ENCODE measurements at regions not wholly inside any gene's neighbourhood (a gene's known extent, or its start where the extent isn't known, plus 50 kb on each side); places are given as distances from the start of the nearest gene placed in this dataset.
A peak's percentile ranks its signal among the peaks of the same experiment; 100 is the strongest.

DNA sequence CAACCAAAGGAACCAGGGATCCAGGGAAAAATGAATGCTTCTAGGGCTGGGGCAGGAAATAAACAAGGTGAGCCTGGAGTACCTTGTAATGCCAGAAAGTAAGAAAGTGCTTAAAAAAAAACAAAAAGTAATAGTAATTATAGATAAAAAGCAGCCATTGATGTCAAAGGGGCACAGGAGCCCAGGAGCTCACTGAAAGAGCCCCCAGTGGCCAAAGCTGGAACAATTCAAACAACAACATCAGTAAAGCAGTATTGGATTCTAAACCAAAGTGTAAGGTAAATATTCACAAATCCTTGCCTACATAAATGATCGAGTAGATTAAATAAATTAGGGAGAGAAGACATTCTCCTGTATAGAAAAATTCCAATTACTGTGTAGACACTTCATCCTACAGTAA lies 114.3 kb upstream of the ARL4C start:
- peaks cover 9% of the 10 kb centered on the region for H3K36me3 Mint-ChIP-seq
- peaks cover 2% of the 10 kb centered on the region; the same call in 1 of the 2 replicates for H3K27me3 Mint-ChIP-seq (ENCODE audit: low read depth)
- H3K4me1 Mint-ChIP-seq = 0 out of 2 replicates have a peak, but pooled peaks cover 4% of the 10 kb centered on the region
- no peak overlapping the region for H3K27ac Mint-ChIP-seq
- CTCF ChIA-PET = interaction anchor here (0.5 to 2.5 kb wide), 27 partner anchors 9 to 1835 kb away, joined by 3 to 15 read pairs (median 3); no protein-coding TSS in a partner anchor
- TF ChIP-seq, protein P1, sequence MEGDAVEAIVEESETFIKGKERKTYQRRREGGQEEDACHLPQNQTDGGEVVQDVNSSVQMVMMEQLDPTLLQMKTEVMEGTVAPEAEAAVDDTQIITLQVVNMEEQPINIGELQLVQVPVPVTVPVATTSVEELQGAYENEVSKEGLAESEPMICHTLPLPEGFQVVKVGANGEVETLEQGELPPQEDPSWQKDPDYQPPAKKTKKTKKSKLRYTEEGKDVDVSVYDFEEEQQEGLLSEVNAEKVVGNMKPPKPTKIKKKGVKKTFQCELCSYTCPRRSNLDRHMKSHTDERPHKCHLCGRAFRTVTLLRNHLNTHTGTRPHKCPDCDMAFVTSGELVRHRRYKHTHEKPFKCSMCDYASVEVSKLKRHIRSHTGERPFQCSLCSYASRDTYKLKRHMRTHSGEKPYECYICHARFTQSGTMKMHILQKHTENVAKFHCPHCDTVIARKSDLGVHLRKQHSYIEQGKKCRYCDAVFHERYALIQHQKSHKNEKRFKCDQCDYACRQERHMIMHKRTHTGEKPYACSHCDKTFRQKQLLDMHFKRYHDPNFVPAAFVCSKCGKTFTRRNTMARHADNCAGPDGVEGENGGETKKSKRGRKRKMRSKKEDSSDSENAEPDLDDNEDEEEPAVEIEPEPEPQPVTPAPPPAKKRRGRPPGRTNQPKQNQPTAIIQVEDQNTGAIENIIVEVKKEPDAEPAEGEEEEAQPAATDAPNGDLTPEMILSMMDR (IDR thresholded peaks at IDR 0.05) = peak; percentile 40; the same call in 1 of the 2 replicates
- TF ChIP-seq TEAD1 (CRISPR knock-in tag; IDR thresholded peaks at IDR 0.05) (no peak), GRHL2 (CRISPR knock-in tag; IDR thresholded peaks at IDR 0.05; ENCODE audit: insufficient replicate concordance, severe bottlenecking) (no peak), SOX15 (CRISPR knock-in tag; IDR thresholded peaks at IDR 0.05) (no peak), ZNF671 (CRISPR knock-in tag; IDR thresholded peaks at IDR 0.05) (no peak), JAZF1 (CRISPR knock-in tag; IDR thresholded peaks at IDR 0.05) (no peak), CREB1 (CRISPR knock-in tag; IDR thresholded peaks at IDR 0.05) (no peak)
- TF ChIP-seq, protein P2, sequence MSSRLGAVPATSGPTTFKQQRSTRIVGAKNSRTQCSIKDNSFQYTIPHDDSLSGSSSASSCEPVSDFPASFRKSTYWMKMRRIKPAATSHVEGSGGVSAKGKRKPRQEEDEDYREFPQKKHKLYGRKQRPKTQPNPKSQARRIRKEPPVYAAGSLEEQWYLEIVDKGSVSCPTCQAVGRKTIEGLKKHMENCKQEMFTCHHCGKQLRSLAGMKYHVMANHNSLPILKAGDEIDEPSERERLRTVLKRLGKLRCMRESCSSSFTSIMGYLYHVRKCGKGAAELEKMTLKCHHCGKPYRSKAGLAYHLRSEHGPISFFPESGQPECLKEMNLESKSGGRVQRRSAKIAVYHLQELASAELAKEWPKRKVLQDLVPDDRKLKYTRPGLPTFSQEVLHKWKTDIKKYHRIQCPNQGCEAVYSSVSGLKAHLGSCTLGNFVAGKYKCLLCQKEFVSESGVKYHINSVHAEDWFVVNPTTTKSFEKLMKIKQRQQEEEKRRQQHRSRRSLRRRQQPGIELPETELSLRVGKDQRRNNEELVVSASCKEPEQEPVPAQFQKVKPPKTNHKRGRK (CRISPR knock-in tag; IDR thresholded peaks at IDR 0.05; ENCODE audit: borderline replicate concordance) = no peak
- ATAC-seq = peak; percentile 57; the same call in 1 of the 2 replicates
- DNase-seq (ENCODE audit: low spot score) = no peak
- H3K9me3 Mint-ChIP-seq = peaks cover 15% of the 10 kb centered on the region
- POLR2A ChIA-PET = no interaction called here
- no peak overlapping the region for H3K4me3 Mint-ChIP-seq

DNA sequence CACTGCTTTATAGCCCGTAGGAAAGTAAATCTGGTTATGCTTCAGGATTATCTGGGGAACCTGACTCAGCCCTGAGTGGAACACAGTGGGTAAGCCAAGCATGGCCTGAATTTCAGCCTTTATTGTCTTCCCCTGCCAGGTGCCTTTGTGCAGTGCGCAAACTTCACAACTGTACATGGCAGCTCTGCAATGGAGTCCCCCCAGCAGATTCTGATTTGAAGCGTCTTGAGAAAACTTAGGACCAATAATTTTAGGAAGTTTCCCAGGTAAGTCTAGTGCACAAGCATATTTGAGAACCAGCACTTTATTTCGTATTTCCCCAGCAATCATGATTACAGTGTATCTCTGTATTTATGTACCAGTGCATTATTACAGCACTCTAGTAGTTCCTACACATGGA lies 112.1 kb upstream of the ARL4C start:
- Mint-ChIP-seq H3K4me3 (no peak overlapping the region), H3K9me3 (peaks cover 22% of the 10 kb centered on the region), H3K4me1 (peaks cover 15% of the 10 kb centered on the region; the same call in 1 of the 2 replicates), H3K27me3 (ENCODE audit: low read depth) (peaks cover 12% of the 10 kb centered on the region), H3K36me3 (peaks cover 15% of the 10 kb centered on the region), H3K27ac (no peak overlapping the region)
- TF ChIP-seq PRRX2 (CRISPR knock-in tag; IDR thresholded peaks at IDR 0.05) (no peak), ZNF263 (CRISPR knock-in tag; IDR thresholded peaks at IDR 0.05; ENCODE audit: low read depth) (no peak), ETV6 (CRISPR knock-in tag; IDR thresholded peaks at IDR 0.05) (no peak), TEAD4 (CRISPR knock-in tag; IDR thresholded peaks at IDR 0.05) (no peak), FOXJ3 (CRISPR knock-in tag; IDR thresholded peaks at IDR 0.05; ENCODE audit: borderline replicate concordance) (no peak), EMX1 (CRISPR knock-in tag; IDR thresholded peaks at IDR 0.05) (no peak)
- TF ChIP-seq, protein P3, sequence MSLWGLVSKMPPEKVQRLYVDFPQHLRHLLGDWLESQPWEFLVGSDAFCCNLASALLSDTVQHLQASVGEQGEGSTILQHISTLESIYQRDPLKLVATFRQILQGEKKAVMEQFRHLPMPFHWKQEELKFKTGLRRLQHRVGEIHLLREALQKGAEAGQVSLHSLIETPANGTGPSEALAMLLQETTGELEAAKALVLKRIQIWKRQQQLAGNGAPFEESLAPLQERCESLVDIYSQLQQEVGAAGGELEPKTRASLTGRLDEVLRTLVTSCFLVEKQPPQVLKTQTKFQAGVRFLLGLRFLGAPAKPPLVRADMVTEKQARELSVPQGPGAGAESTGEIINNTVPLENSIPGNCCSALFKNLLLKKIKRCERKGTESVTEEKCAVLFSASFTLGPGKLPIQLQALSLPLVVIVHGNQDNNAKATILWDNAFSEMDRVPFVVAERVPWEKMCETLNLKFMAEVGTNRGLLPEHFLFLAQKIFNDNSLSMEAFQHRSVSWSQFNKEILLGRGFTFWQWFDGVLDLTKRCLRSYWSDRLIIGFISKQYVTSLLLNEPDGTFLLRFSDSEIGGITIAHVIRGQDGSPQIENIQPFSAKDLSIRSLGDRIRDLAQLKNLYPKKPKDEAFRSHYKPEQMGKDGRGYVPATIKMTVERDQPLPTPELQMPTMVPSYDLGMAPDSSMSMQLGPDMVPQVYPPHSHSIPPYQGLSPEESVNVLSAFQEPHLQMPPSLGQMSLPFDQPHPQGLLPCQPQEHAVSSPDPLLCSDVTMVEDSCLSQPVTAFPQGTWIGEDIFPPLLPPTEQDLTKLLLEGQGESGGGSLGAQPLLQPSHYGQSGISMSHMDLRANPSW (CRISPR knock-in tag; conservative IDR thresholded peaks at IDR 0.05; ENCODE audit: low read depth) = no peak
- TF ChIP-seq, protein P4, sequence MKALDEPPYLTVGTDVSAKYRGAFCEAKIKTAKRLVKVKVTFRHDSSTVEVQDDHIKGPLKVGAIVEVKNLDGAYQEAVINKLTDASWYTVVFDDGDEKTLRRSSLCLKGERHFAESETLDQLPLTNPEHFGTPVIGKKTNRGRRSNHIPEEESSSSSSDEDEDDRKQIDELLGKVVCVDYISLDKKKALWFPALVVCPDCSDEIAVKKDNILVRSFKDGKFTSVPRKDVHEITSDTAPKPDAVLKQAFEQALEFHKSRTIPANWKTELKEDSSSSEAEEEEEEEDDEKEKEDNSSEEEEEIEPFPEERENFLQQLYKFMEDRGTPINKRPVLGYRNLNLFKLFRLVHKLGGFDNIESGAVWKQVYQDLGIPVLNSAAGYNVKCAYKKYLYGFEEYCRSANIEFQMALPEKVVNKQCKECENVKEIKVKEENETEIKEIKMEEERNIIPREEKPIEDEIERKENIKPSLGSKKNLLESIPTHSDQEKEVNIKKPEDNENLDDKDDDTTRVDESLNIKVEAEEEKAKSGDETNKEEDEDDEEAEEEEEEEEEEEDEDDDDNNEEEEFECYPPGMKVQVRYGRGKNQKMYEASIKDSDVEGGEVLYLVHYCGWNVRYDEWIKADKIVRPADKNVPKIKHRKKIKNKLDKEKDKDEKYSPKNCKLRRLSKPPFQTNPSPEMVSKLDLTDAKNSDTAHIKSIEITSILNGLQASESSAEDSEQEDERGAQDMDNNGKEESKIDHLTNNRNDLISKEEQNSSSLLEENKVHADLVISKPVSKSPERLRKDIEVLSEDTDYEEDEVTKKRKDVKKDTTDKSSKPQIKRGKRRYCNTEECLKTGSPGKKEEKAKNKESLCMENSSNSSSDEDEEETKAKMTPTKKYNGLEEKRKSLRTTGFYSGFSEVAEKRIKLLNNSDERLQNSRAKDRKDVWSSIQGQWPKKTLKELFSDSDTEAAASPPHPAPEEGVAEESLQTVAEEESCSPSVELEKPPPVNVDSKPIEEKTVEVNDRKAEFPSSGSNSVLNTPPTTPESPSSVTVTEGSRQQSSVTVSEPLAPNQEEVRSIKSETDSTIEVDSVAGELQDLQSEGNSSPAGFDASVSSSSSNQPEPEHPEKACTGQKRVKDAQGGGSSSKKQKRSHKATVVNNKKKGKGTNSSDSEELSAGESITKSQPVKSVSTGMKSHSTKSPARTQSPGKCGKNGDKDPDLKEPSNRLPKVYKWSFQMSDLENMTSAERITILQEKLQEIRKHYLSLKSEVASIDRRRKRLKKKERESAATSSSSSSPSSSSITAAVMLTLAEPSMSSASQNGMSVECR (CRISPR knock-in tag; IDR thresholded peaks at IDR 0.05; ENCODE audit: borderline replicate concordance) = no peak
- TF ChIP-seq, protein P5, sequence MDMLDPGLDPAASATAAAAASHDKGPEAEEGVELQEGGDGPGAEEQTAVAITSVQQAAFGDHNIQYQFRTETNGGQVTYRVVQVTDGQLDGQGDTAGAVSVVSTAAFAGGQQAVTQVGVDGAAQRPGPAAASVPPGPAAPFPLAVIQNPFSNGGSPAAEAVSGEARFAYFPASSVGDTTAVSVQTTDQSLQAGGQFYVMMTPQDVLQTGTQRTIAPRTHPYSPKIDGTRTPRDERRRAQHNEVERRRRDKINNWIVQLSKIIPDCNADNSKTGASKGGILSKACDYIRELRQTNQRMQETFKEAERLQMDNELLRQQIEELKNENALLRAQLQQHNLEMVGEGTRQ (CRISPR knock-in tag; IDR thresholded peaks at IDR 0.05) = no peak
- DNase-seq (ENCODE audit: low spot score) (no peak), ATAC-seq (no peak)
- ChIA-PET CTCF (interaction anchor here (0.6 kb wide), 1 partner anchor 14 kb away, joined by 4 read pairs; no protein-coding TSS in a partner anchor), POLR2A (no interaction called here)

Data from WTC11 (cell line).